ENCODE measurements at regions not wholly inside any gene's neighbourhood (a gene's known extent, or its start where the extent isn't known, plus 50 kb on each side); places are given as distances from the start of the nearest gene placed in this dataset.

DNA sequence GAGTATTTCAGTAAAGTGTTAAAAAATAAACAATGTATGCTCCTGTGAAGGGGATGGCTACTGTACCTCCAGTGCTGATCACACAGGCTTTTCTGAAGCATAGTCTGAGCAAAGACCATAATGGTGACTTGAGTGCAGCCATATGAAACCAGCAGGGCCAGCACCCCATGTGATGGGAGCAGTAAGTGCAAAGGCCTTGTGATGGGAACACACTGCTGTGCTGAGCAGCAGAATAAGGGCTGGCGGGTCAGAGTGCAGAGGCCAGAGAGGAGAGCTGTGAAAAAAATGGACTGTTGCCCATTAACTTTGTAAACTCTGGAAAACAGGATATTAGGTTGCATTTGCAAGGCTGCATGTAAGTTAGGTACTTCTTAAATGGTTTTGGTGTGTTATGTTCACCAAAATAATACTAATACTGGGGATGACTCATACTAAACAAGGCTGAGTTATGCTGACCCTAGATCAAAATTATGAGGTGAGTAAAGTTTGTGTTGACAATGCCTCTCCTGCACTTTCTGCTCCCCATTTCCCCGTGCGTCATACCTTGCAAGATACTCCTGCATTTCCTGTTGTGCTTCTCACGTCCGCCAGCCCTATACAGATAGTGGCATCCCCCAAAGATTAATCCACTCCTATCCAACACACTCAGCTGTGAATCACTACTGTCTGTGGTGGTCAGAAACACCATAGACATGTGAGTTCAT is 67.0 kb upstream of the FAM9A start:
- no peak overlapping the region for H3K9ac ChIP-seq (ENCODE audit: low read length)
- no peaks in the 10 kb centered on the region for H4K20me1 ChIP-seq (ENCODE audit: insufficient read depth)
- H3K4me2 ChIP-seq (ENCODE audit: low read length), result no peak overlapping the region

DNA sequence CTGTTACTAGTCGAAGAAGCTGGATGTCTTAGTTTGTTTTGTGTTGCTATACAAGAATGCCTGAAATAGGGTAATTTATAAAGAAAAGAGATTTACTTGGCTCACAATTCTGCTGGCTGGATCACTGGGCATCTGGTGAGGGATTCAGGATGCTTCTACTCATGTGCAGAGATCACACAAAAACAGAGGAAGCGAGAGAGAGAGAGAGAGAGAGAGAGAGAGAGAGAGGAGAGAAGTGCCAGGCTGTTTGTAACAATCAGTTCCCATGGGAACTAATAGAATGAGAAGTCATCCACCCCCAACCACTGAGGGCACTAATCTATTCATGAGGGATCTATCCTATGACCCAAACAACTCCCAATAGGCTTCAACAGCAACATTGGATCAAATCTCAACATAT is 66.2 kb upstream of the FAM9A start:
- H3K4me2 ChIP-seq (ENCODE audit: low read length), result no peak overlapping the region
- no peak overlapping the region for H3K9ac ChIP-seq (ENCODE audit: low read length)
- no peaks in the 10 kb centered on the region for H3K79me2 ChIP-seq (replicated peaks; ENCODE audit: insufficient read depth, low read length)
- H3K36me3 ChIP-seq (ENCODE audit: insufficient read depth, low read length), result no peaks in the 10 kb centered on the region
- no peak overlapping the region for H3K27ac ChIP-seq (ENCODE audit: low read length)
- H4K20me1 ChIP-seq (ENCODE audit: insufficient read depth), result no peaks in the 10 kb centered on the region
- TF ChIP-seq, protein P1, sequence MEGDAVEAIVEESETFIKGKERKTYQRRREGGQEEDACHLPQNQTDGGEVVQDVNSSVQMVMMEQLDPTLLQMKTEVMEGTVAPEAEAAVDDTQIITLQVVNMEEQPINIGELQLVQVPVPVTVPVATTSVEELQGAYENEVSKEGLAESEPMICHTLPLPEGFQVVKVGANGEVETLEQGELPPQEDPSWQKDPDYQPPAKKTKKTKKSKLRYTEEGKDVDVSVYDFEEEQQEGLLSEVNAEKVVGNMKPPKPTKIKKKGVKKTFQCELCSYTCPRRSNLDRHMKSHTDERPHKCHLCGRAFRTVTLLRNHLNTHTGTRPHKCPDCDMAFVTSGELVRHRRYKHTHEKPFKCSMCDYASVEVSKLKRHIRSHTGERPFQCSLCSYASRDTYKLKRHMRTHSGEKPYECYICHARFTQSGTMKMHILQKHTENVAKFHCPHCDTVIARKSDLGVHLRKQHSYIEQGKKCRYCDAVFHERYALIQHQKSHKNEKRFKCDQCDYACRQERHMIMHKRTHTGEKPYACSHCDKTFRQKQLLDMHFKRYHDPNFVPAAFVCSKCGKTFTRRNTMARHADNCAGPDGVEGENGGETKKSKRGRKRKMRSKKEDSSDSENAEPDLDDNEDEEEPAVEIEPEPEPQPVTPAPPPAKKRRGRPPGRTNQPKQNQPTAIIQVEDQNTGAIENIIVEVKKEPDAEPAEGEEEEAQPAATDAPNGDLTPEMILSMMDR (IDR thresholded peaks at IDR 0.05; ENCODE audit: poor library complexity, severe bottlenecking), result no peak
- TF ChIP-seq TAF1 (IDR thresholded peaks at IDR 0.05; ENCODE audit: low read depth) (no peak), MXI1 (conservative IDR thresholded peaks at IDR 0.05; ENCODE audit: poor library complexity, severe bottlenecking) (no peak), POLR2AphosphoS5 (IDR thresholded peaks at IDR 0.05) (no peak), EP300 (conservative IDR thresholded peaks at IDR 0.05; ENCODE audit: poor library complexity, severe bottlenecking) (no peak), EZH2 (IDR thresholded peaks at IDR 0.05; ENCODE audit: borderline replicate concordance, insufficient read depth, low read length, poor library complexity, severe bottlenecking) (no peak), SMC3 (conservative IDR thresholded peaks at IDR 0.05; ENCODE audit: poor library complexity) (no peak)
- H3F3A ChIP-seq (ENCODE audit: insufficient read depth, low read length, poor library complexity, severe bottlenecking), result no peaks in the 10 kb centered on the region
- no peak overlapping the region for H3K4me3 ChIP-seq (ENCODE audit: low read length)
- H3K9me3 ChIP-seq (ENCODE audit: low read length), result no peaks in the 10 kb centered on the region
- no peak overlapping the region for H2AFZ ChIP-seq (ENCODE audit: low read depth, low read length)
- H3K9me2 ChIP-seq (ENCODE audit: insufficient read depth, low read length), result no peaks in the 10 kb centered on the region
- no peaks in the 10 kb centered on the region for H3K27me3 ChIP-seq (ENCODE audit: insufficient read depth, low read depth, low read length)

More for the DNA sequence above, 67.0 kb upstream of the FAM9A start:
- Histone ChIP-seq H3F3A (ENCODE audit: insufficient read depth, low read length, poor library complexity, severe bottlenecking) (no peaks in the 10 kb centered on the region), H2AFZ (ENCODE audit: low read depth, low read length) (no peak overlapping the region), H3K79me2 (replicated peaks; ENCODE audit: insufficient read depth, low read length) (no peaks in the 10 kb centered on the region), H3K4me3 (ENCODE audit: low read length) (no peak overlapping the region), H3K27me3 (ENCODE audit: insufficient read depth, low read depth, low read length) (no peaks in the 10 kb centered on the region), H3K9me3 (ENCODE audit: low read length) (no peaks in the 10 kb centered on the region), H3K36me3 (ENCODE audit: insufficient read depth, low read length) (no peaks in the 10 kb centered on the region), H3K27ac (ENCODE audit: low read length) (no peak overlapping the region), H3K9me2 (ENCODE audit: insufficient read depth, low read length) (no peaks in the 10 kb centered on the region)
- no peak for TF ChIP-seq TAF1 (IDR thresholded peaks at IDR 0.05; ENCODE audit: low read depth)
- TF ChIP-seq SMC3 (conservative IDR thresholded peaks at IDR 0.05; ENCODE audit: poor library complexity), result no peak
- no peak for TF ChIP-seq EZH2 (IDR thresholded peaks at IDR 0.05; ENCODE audit: borderline replicate concordance, insufficient read depth, low read length, poor library complexity, severe bottlenecking)
- TF ChIP-seq, protein P1 (IDR thresholded peaks at IDR 0.05; ENCODE audit: poor library complexity, severe bottlenecking), result no peak
- no peak for TF ChIP-seq RAD21 (conservative IDR thresholded peaks at IDR 0.05)
- no peak for TF ChIP-seq MXI1 (conservative IDR thresholded peaks at IDR 0.05; ENCODE audit: poor library complexity, severe bottlenecking)
- TF ChIP-seq EP300 (conservative IDR thresholded peaks at IDR 0.05; ENCODE audit: poor library complexity, severe bottlenecking), result no peak
- TF ChIP-seq, protein P2, sequence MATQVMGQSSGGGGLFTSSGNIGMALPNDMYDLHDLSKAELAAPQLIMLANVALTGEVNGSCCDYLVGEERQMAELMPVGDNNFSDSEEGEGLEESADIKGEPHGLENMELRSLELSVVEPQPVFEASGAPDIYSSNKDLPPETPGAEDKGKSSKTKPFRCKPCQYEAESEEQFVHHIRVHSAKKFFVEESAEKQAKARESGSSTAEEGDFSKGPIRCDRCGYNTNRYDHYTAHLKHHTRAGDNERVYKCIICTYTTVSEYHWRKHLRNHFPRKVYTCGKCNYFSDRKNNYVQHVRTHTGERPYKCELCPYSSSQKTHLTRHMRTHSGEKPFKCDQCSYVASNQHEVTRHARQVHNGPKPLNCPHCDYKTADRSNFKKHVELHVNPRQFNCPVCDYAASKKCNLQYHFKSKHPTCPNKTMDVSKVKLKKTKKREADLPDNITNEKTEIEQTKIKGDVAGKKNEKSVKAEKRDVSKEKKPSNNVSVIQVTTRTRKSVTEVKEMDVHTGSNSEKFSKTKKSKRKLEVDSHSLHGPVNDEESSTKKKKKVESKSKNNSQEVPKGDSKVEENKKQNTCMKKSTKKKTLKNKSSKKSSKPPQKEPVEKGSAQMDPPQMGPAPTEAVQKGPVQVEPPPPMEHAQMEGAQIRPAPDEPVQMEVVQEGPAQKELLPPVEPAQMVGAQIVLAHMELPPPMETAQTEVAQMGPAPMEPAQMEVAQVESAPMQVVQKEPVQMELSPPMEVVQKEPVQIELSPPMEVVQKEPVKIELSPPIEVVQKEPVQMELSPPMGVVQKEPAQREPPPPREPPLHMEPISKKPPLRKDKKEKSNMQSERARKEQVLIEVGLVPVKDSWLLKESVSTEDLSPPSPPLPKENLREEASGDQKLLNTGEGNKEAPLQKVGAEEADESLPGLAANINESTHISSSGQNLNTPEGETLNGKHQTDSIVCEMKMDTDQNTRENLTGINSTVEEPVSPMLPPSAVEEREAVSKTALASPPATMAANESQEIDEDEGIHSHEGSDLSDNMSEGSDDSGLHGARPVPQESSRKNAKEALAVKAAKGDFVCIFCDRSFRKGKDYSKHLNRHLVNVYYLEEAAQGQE (IDR thresholded peaks at IDR 0.05; ENCODE audit: borderline replicate concordance), result no peak
- TF ChIP-seq POLR2AphosphoS5 (IDR thresholded peaks at IDR 0.05), result no peak

Data from neural cell (in vitro differentiated cells).